Chondrocyte (in vitro differentiated cells): ENCODE measurements at regions not wholly inside any gene's neighbourhood (a gene's known extent, or its start where the extent isn't known, plus 50 kb on each side); places are given as distances from the start of the nearest gene placed in this dataset.
"Not testable (repeated sequence)": the region's sequence is repeated elsewhere in the genome, so short reads cannot be mapped to it uniquely, and the experiment has no call there.

Source experiments
- DNase-seq: peaks from one replicate; pipeline ENCODE4 v3.0.0; 2021; ENCODE audit warnings: mixed read lengths, low spot score
- H3K27ac Mint-ChIP-seq: one replicate; pipeline ENCODE4 v1.8.0; 2021; ENCODE audit warnings: mild to moderate bottlenecking, moderate library complexity, mixed read lengths; ENCODE audit not compliant: unreplicated experiment
- H3K27me3 Mint-ChIP-seq: 2 replicates; pipeline ENCODE4 v1.8.0; 2021; ENCODE audit warnings: low read depth, mixed read lengths
- H3K36me3 Mint-ChIP-seq: 2 replicates; pipeline ENCODE4 v1.8.0; 2021; ENCODE audit warnings: low read depth, mixed read lengths
- H3K4me1 Mint-ChIP-seq: 2 replicates; pipeline ENCODE4 v1.8.0; 2021; ENCODE audit warnings: low read depth, mild to moderate bottlenecking, mixed read lengths
- H3K4me3 Mint-ChIP-seq: one replicate; pipeline ENCODE4 v1.8.0; 2021; ENCODE audit warnings: mild to moderate bottlenecking, moderate library complexity, mixed read lengths; ENCODE audit not compliant: unreplicated experiment
- H3K9me3 Mint-ChIP-seq: 2 replicates; pipeline ENCODE4 v1.8.0; 2021; ENCODE audit warnings: low read depth, mixed read lengths
- TF ChIP-seq, protein P1 (sequence below): fragments of 200-600 bp; sonication (generic); IDR thresholded peaks from 2 replicates; pipeline ENCODE4 v1.5.0; 2021; ENCODE audit warnings: antibody characterized with exemption, mild to moderate bottlenecking, moderate library complexity

DNA sequence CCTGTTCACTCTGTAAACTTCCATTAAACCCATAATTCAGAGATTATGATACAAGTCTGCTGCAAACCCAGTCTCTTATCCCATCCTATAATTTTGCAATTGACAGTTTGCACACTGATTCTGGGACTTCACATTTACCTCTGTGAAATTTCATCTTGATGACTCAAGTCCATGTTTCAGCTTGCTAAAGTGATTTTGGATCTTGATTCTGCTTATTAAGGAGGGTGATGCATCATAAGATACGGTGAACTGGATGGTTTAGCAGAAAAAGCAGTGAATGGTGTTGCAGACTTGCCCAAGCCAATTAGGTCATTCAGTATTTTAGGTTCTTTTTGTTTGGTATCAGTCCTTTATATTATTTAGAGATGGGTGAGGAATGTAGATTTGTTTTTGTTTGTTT, 125.5 kb upstream of the PODXL start:
- H3K9me3 Mint-ChIP-seq = peaks cover 4% of the 10 kb centered on the region
- H3K27me3 Mint-ChIP-seq = peaks cover 51% of the 10 kb centered on the region
- H3K4me1 Mint-ChIP-seq = no peaks in the 10 kb centered on the region
- H3K27ac Mint-ChIP-seq = no peak overlapping the region
- no peak overlapping the region for H3K4me3 Mint-ChIP-seq
- TF ChIP-seq, protein P1, sequence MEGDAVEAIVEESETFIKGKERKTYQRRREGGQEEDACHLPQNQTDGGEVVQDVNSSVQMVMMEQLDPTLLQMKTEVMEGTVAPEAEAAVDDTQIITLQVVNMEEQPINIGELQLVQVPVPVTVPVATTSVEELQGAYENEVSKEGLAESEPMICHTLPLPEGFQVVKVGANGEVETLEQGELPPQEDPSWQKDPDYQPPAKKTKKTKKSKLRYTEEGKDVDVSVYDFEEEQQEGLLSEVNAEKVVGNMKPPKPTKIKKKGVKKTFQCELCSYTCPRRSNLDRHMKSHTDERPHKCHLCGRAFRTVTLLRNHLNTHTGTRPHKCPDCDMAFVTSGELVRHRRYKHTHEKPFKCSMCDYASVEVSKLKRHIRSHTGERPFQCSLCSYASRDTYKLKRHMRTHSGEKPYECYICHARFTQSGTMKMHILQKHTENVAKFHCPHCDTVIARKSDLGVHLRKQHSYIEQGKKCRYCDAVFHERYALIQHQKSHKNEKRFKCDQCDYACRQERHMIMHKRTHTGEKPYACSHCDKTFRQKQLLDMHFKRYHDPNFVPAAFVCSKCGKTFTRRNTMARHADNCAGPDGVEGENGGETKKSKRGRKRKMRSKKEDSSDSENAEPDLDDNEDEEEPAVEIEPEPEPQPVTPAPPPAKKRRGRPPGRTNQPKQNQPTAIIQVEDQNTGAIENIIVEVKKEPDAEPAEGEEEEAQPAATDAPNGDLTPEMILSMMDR = no peak
- no peaks in the 10 kb centered on the region for H3K36me3 Mint-ChIP-seq
- no peak for DNase-seq

DNA sequence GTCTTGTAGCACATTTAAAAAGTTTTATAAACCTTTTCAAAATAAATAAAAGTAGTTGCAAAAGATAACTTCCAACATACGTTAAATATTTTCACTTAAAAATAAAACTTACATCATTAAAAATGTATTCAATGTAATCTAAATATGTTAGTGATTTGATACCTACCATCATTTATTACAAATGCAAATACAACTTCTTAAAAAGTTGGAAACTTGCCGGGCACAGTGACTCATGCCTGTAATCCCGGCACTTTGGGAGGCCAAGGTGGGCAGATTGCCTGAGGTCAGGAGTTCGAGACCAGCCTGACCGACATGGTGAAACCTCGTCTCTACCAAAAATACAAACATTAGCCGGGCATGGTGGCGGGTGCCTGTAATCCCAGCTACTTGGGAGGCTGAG, 122.6 kb upstream of the PODXL start:
- peaks cover 44% of the 10 kb centered on the region for H3K27me3 Mint-ChIP-seq
- not testable (repeated sequence) for H3K36me3 Mint-ChIP-seq, H3K4me1 Mint-ChIP-seq, H3K4me3 Mint-ChIP-seq, DNase-seq, H3K27ac Mint-ChIP-seq, H3K9me3 Mint-ChIP-seq

DNA sequence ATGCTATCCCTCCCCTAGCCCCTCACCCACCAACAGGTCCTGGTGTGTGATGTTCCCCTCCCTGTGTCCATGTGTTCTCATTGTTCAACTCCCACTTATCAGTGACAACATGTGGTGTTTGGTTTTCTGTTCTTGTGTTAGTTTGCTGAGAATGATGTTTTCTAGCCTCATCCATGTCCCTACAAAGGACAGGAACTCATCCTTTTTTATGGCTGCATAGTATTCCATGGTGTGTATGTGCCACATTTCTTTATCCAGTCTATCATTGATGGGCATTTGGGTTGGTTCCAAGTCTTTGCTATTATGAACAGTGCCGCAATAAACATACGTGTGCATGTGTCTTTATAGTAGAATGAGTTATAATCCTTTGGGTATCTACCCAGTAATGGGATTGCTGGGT, 120.4 kb upstream of the PODXL start:
- H3K27ac Mint-ChIP-seq, H3K4me3 Mint-ChIP-seq, H3K9me3 Mint-ChIP-seq, H3K4me1 Mint-ChIP-seq, DNase-seq, H3K36me3 Mint-ChIP-seq: not testable (repeated sequence)
- peaks cover 53% of the 10 kb centered on the region for H3K27me3 Mint-ChIP-seq

DNA sequence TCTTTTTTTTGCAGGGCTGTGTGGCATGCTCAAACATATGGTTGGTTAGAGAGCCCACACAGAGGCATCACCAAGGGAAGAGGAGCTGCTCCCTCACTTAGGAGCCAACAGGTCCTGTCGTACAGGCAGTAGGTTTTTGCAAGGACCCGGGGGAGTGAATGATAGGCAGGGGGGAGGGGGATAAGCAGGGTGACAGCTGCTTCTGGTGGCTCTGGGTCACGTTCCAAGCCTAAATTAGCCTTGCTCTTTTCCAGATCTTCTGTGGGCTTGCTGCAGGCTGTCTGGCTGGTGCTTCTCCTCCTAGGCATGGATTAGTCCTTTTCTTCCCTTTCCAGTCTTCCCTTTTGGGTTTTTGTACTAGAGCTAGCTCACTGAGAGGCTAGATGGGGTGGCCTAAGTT, 117.7 kb upstream of the PODXL start:
- Mint-ChIP-seq H3K36me3 (no peaks in the 10 kb centered on the region), H3K27me3 (peaks cover 68% of the 10 kb centered on the region), H3K4me3 (no peak overlapping the region), H3K9me3 (no peaks in the 10 kb centered on the region), H3K27ac (no peak overlapping the region), H3K4me1 (no peaks in the 10 kb centered on the region)
- TF ChIP-seq, protein P1 = no peak
- no peak for DNase-seq

DNA sequence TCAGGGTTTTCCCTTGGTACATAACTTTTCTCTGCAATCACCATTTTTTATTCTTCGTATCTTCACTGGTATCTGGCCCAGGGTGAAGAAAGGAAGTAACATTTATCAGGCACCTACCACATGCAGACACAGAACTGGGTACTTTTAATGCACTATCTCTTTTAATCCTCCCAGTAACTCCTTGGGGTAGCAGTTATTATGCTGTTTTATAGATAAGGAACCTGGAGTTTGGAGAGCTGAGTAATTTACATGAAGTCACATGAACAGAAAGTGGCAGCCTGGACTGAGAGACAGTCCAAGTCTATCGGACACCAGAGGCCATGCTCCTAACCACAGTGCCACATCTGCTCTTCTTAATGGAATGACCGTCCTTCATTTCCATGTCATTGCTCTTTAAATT, 117.1 kb upstream of the PODXL start:
- no peaks in the 10 kb centered on the region for H3K9me3 Mint-ChIP-seq
- peaks cover 66% of the 10 kb centered on the region for H3K27me3 Mint-ChIP-seq
- H3K27ac Mint-ChIP-seq = no peak overlapping the region
- TF ChIP-seq, protein P1 = no peak
- H3K4me3 Mint-ChIP-seq = no peak overlapping the region
- no peaks in the 10 kb centered on the region for H3K36me3 Mint-ChIP-seq
- no peaks in the 10 kb centered on the region for H3K4me1 Mint-ChIP-seq
- no peak for DNase-seq

DNA sequence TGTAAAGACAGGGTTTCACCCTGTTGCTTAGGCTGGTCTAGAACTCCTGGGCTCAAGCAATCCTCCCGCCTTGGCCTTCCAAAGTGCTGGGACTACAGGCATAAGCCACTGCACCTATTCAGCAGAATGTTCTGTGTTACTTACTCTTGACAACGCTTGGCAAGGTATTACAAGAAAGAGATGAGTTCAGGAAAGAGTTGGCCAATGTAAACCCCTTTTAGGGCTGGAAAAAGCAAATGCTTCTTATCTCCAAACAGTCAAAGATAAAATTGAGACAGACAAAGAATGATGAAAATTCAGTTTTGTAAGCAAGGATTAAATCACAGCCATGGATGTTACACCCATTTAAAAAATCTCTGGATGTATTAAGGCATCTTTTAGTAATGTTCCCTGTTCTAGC, 114.0 kb upstream of the PODXL start:
- no peak overlapping the region for H3K27ac Mint-ChIP-seq
- TF ChIP-seq, protein P1 = no peak
- peaks cover 3% of the 10 kb centered on the region for H3K36me3 Mint-ChIP-seq
- no peak overlapping the region for H3K4me3 Mint-ChIP-seq
- H3K9me3 Mint-ChIP-seq = peaks cover 3% of the 10 kb centered on the region
- DNase-seq = no peak
- no peaks in the 10 kb centered on the region for H3K4me1 Mint-ChIP-seq
- peaks cover 67% of the 10 kb centered on the region for H3K27me3 Mint-ChIP-seq
